SH-SY5Y (cell line): ENCODE measurements at regions not wholly inside any gene's neighbourhood (a gene's known extent, or its start where the extent isn't known, plus 50 kb on each side); places are given as distances from the start of the nearest gene placed in this dataset.

Experiments
- GATA2 ChIP-seq: IDR thresholded peaks from 2 replicates; pipeline ENCODE4 v1.6.1; 2011; ENCODE audit warnings: mild to moderate bottlenecking, low read depth, low read length
- GATA3 ChIP-seq: IDR thresholded peaks from 2 replicates; pipeline ENCODE4 v1.6.1; 2011; ENCODE audit warnings: low read depth, mild to moderate bottlenecking, low read length, moderate library complexity

DNA sequence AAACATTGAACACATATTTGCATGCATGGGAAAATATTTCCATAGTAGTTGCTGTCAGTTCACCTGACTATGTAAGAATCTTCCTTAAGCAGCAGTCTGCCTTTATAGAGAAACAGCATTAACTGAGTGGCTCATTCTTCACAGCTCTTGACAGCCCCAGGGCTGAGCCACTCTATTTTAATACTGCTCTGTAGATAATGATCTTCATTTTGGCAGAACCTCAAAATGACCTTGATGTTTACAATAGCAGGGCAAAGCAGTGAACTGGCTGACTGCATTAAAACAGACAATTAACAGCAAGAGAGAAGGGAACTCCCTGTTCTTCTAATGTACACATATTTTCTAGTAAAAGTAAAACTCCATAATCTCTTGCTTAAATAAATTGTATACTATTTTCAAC is 580.6 kb upstream of the SOX11 start:
- peak; percentile 95 for TF ChIP-seq GATA2
- TF ChIP-seq GATA3 = peak; percentile 88
